ENCODE measurements at regions not wholly inside any gene's neighbourhood (a gene's known extent, or its start where the extent isn't known, plus 50 kb on each side); places are given as distances from the start of the nearest gene placed in this dataset.

DNA sequence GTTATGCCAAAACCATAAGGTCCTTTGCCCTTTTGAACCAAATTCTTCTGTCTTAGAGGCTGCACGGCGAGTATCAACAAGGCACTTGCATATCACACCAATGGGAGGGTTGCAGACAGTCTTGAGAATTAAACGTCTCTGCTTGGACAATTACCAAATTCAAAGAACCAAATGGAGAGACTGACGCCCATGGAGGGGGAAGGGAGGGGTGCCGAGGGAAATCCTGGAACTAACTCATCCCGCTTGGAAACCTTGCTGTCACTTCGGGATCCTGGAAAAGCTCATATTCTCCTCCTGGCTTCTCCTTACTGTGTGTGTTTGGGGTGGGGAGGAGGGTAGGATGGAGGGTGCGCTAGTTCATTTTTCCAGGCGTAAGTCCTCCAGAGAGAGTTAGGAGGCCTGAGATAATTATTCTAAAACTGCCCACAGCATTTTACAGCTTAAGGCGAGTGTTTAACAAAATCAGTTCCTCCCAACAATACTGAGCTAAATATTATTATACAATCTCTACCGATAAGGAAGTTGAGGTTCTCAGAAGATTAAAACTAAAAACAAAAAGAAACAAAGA, 425.1 kb downstream of the TSHZ3 start:
- Histone ChIP-seq H3K36me3 (ENCODE audit: control insufficient read depth in 3 of 3, insufficient read depth in 2 of 3, low read depth in 1 of 3, low read length in 3 of 3) (no peaks in the 10 kb centered on the region), H3K9me3 (ENCODE audit: control insufficient read depth in 2 of 2, insufficient read depth in 1 of 2, low read depth in 1 of 2, low read length in 1 of 2) (peaks cover 0 to 5% of the 10 kb centered on the region in 2 donors), H3K4me1 (ENCODE audit: control insufficient read depth in 3 of 3, insufficient read depth in 2 of 3, low read depth in 1 of 3, low read length in 2 of 3) (no peaks in the 10 kb centered on the region), H3K27me3 (ENCODE audit: control insufficient read depth in 3 of 3, insufficient read depth in 3 of 3, low read length in 3 of 3) (no peaks in the 10 kb centered on the region), H3K27ac (ENCODE audit: low read depth in 1 of 3, low read length in 2 of 3) (no peak overlapping the region), H3K4me3 (ENCODE audit: low read depth in 1 of 3, low read length in 3 of 3) (no peak overlapping the region)
- WGBS, 3 donors, result 62 to 75% (median 70%) methylated on average over 11 of the region's 11 CpGs
- FAIRE-seq, result no peak
- DNase-seq, result no peak

DNA sequence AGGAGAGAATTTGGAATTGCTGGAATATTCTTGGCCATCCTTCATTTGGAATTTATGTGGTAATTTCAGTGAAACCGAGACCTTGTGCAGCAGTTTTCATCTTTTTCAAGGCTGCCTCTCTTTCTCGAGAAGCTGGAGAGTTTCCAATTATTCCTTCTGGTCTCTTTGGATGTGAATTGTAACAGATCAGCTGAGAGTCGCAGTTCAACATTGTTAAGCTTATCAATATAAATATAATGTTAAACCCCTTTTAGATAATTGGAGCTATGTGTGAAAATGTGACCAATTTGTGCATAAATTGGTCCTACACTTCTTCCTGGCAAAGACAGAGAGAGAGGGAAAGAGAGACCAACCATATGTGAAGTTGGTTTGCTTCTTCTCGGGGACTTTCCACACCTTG, 425.6 kb downstream of the TSHZ3 start:
- no peaks in the 10 kb centered on the region for H3K4me1 ChIP-seq (ENCODE audit: control insufficient read depth in 3 of 3, insufficient read depth in 2 of 3, low read depth in 1 of 3, low read length in 2 of 3)
- H3K4me3 ChIP-seq (ENCODE audit: low read depth in 1 of 3, low read length in 3 of 3), result no peak overlapping the region
- no peak for FAIRE-seq
- H3K27ac ChIP-seq (ENCODE audit: low read depth in 1 of 3, low read length in 2 of 3), result no peak overlapping the region
- no peak for DNase-seq
- WGBS, 3 donors, result 58 to 67% (median 63%) methylated on average over 4 of the region's 4 CpGs
- H3K27me3 ChIP-seq (ENCODE audit: control insufficient read depth in 3 of 3, insufficient read depth in 3 of 3, low read length in 3 of 3), result no peaks in the 10 kb centered on the region
- peaks cover 0 to 5% of the 10 kb centered on the region in 2 donors for H3K9me3 ChIP-seq (ENCODE audit: control insufficient read depth in 2 of 2, insufficient read depth in 1 of 2, low read depth in 1 of 2, low read length in 1 of 2)
- H3K36me3 ChIP-seq (ENCODE audit: control insufficient read depth in 3 of 3, insufficient read depth in 2 of 3, low read depth in 1 of 3, low read length in 3 of 3), result no peaks in the 10 kb centered on the region

DNA sequence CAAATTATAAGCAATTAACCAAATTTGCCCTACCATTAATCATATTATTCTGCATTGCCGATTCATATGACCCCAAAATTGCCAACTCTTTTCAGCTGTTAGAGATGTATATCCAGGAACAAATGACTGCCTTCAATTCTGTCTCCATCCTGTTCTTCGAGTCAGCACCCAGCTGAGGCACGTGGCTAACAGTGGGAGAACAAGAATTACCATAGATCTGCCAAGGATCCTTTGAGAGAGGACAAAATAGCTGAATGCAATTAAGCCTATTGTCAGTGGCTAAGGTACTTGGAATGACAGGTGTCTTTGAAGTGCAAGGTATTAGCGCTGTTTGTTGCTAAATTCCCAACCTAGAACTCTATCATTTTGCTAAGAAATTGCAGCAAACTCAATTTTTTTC, 426.1 kb downstream of the TSHZ3 start:
- FAIRE-seq (no peak), DNase-seq (no peak)
- WGBS, 3 donors, result 46 to 65% (median 56%) methylated on average over 4 of the region's 4 CpGs
- Histone ChIP-seq H3K4me1 (ENCODE audit: control insufficient read depth in 3 of 3, insufficient read depth in 2 of 3, low read depth in 1 of 3, low read length in 2 of 3) (no peaks in the 10 kb centered on the region), H3K4me3 (ENCODE audit: low read depth in 1 of 3, low read length in 3 of 3) (no peak overlapping the region), H3K36me3 (ENCODE audit: control insufficient read depth in 3 of 3, insufficient read depth in 2 of 3, low read depth in 1 of 3, low read length in 3 of 3) (no peaks in the 10 kb centered on the region), H3K27ac (ENCODE audit: low read depth in 1 of 3, low read length in 2 of 3) (no peak overlapping the region), H3K9me3 (ENCODE audit: control insufficient read depth in 2 of 2, insufficient read depth in 1 of 2, low read depth in 1 of 2, low read length in 1 of 2) (no peaks in the 10 kb centered on the region), H3K27me3 (ENCODE audit: control insufficient read depth in 3 of 3, insufficient read depth in 3 of 3, low read length in 3 of 3) (no peaks in the 10 kb centered on the region)

DNA sequence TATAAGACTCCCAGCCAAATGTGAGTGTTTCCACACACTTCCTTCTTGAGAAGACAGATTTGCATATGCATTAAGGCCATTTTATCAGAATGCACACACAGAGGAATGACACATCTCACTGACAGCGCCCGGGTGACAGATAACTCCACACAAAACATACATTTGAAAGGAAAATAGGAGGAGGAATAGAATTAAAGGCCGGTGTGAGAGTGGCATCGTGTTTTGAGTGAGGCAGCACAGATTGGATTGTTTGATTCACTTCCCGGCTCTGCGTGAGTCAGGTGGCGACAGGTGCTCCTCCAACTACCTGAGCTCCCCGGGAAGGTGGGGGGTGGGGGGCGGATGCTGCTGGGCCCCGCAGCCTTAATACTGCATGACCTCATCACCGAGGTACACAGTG, 429.0 kb downstream of the TSHZ3 start:
- H3K27ac ChIP-seq (ENCODE audit: low read depth in 1 of 3, low read length in 2 of 3), result no peak overlapping the region
- no peaks in the 10 kb centered on the region for H3K9me3 ChIP-seq (ENCODE audit: control insufficient read depth in 2 of 2, insufficient read depth in 1 of 2, low read depth in 1 of 2, low read length in 1 of 2)
- no peaks in the 10 kb centered on the region for H3K27me3 ChIP-seq (ENCODE audit: control insufficient read depth in 3 of 3, insufficient read depth in 3 of 3, low read length in 3 of 3)
- no peak for FAIRE-seq
- WGBS, 3 donors, result 14 to 57% (median 35%) methylated on average over 11 of the region's 11 CpGs
- no peak overlapping the region for H3K4me3 ChIP-seq (ENCODE audit: low read depth in 1 of 3, low read length in 3 of 3)
- no peaks in the 10 kb centered on the region for H3K4me1 ChIP-seq (ENCODE audit: control insufficient read depth in 3 of 3, insufficient read depth in 2 of 3, low read depth in 1 of 3, low read length in 2 of 3)
- DNase-seq, result no peak
- H3K36me3 ChIP-seq (ENCODE audit: control insufficient read depth in 3 of 3, insufficient read depth in 2 of 3, low read depth in 1 of 3, low read length in 3 of 3), result no peaks in the 10 kb centered on the region

DNA sequence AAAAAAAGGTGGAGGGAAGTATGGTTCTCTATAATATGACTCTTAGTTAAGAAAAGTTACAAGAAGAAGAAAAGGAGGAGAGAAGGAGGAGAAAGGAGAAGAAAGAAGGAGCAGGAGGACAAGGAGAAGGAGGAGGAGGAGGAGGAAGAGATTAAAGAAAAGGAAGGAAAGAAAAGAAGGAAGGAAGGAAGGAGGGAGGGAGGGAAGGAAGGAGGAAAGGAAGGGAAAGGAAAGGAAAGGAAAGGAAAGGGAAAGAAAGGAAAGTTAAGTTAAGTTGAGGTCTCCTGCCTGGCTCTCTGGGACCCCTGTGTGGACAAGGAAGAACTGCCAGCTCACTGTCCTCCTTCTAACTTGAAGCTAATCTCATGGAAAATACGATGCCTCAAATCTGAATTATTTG, 429.5 kb downstream of the TSHZ3 start:
- no peaks in the 10 kb centered on the region for H3K27me3 ChIP-seq (ENCODE audit: control insufficient read depth in 3 of 3, insufficient read depth in 3 of 3, low read length in 3 of 3)

DNA sequence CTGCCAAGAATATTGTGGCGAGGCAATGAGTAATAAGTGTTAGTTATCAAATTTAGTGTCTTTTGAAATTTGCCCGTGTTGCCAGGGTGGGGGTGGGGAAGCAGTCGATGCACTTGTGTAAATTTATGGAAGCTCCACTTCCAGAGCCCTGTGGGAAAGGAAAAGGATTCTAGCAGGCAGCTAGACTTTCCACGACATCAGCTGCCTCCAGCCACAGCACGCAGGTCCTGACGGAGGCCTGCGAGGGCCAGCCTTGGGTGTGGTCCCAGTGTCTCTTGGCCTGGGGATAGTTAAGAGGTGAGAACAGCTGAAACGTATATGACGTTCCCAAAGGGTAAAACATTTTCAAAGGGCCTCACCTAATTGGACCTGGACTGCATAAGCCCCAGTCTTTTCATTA, 433.0 kb downstream of the TSHZ3 start:
- DNase-seq (no peak), FAIRE-seq (no peak)
- Histone ChIP-seq H3K36me3 (ENCODE audit: control insufficient read depth in 3 of 3, insufficient read depth in 2 of 3, low read depth in 1 of 3, low read length in 3 of 3) (no peaks in the 10 kb centered on the region), H3K27me3 (ENCODE audit: control insufficient read depth in 3 of 3, insufficient read depth in 3 of 3, low read length in 3 of 3) (no peaks in the 10 kb centered on the region), H3K4me3 (ENCODE audit: low read depth in 1 of 3, low read length in 3 of 3) (no peak overlapping the region), H3K4me1 (ENCODE audit: control insufficient read depth in 3 of 3, insufficient read depth in 2 of 3, low read depth in 1 of 3, low read length in 2 of 3) (no peaks in the 10 kb centered on the region), H3K27ac (ENCODE audit: low read depth in 1 of 3, low read length in 2 of 3) (no peak overlapping the region), H3K9me3 (ENCODE audit: control insufficient read depth in 2 of 2, insufficient read depth in 1 of 2, low read depth in 1 of 2, low read length in 1 of 2) (no peaks in the 10 kb centered on the region)
- 65 to 72% (median 66%) methylated on average over 9 of the region's 9 CpGs for WGBS, 3 donors

More for the DNA sequence above, 429.5 kb downstream of the TSHZ3 start:
- no peaks in the 10 kb centered on the region for H3K36me3 ChIP-seq (ENCODE audit: control insufficient read depth in 3 of 3, insufficient read depth in 2 of 3, low read depth in 1 of 3, low read length in 3 of 3)
- FAIRE-seq (no peak), DNase-seq (no peak)
- WGBS, 3 donors, result 4 to 45% (median 25%) methylated on average over 1 of the region's 1 CpG
- H3K4me1 ChIP-seq (ENCODE audit: control insufficient read depth in 3 of 3, insufficient read depth in 2 of 3, low read depth in 1 of 3, low read length in 2 of 3), result no peaks in the 10 kb centered on the region
- no peak overlapping the region for H3K27ac ChIP-seq (ENCODE audit: low read depth in 1 of 3, low read length in 2 of 3)
- no peaks in the 10 kb centered on the region for H3K9me3 ChIP-seq (ENCODE audit: control insufficient read depth in 2 of 2, insufficient read depth in 1 of 2, low read depth in 1 of 2, low read length in 1 of 2)
- H3K4me3 ChIP-seq (ENCODE audit: low read depth in 1 of 3, low read length in 3 of 3), result no peak overlapping the region

DNA sequence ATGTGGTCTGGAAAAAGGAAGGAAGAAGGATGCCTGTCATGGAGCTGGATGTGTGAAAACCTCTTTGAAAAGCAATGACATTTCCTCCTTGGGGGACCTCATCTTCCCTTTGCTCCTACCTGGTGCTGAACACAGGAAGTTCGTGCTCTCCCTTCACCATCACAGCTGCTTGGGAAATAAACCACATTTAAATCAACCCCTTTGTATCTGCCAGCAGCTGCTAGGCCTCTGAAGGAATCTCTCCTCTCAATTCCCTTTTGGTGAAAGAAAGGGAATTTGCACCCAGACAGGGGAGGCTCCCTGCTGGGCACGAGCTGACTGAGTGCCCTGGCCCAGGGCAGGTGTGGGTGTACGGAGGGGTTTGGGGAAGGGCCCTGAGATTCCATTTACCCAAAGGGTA, 437.7 kb downstream of the TSHZ3 start:
- DNase-seq (no peak), FAIRE-seq (no peak)
- no peaks in the 10 kb centered on the region for H3K36me3 ChIP-seq (ENCODE audit: control insufficient read depth in 3 of 3, insufficient read depth in 2 of 3, low read depth in 1 of 3, low read length in 3 of 3)
- H3K4me3 ChIP-seq (ENCODE audit: low read depth in 1 of 3, low read length in 3 of 3), result no peak overlapping the region
- H3K27ac ChIP-seq (ENCODE audit: low read depth in 1 of 3, low read length in 2 of 3), result no peak overlapping the region
- H3K4me1 ChIP-seq (ENCODE audit: control insufficient read depth in 3 of 3, insufficient read depth in 2 of 3, low read depth in 1 of 3, low read length in 2 of 3), result no peaks in the 10 kb centered on the region
- 43 to 57% (median 50%) methylated on average over 3 of the region's 3 CpGs for WGBS, 3 donors
- H3K27me3 ChIP-seq (ENCODE audit: control insufficient read depth in 3 of 3, insufficient read depth in 3 of 3, low read length in 3 of 3), result no peaks in the 10 kb centered on the region
- H3K9me3 ChIP-seq (ENCODE audit: control insufficient read depth in 2 of 2, insufficient read depth in 1 of 2, low read depth in 1 of 2, low read length in 1 of 2), result no peaks in the 10 kb centered on the region

DNA sequence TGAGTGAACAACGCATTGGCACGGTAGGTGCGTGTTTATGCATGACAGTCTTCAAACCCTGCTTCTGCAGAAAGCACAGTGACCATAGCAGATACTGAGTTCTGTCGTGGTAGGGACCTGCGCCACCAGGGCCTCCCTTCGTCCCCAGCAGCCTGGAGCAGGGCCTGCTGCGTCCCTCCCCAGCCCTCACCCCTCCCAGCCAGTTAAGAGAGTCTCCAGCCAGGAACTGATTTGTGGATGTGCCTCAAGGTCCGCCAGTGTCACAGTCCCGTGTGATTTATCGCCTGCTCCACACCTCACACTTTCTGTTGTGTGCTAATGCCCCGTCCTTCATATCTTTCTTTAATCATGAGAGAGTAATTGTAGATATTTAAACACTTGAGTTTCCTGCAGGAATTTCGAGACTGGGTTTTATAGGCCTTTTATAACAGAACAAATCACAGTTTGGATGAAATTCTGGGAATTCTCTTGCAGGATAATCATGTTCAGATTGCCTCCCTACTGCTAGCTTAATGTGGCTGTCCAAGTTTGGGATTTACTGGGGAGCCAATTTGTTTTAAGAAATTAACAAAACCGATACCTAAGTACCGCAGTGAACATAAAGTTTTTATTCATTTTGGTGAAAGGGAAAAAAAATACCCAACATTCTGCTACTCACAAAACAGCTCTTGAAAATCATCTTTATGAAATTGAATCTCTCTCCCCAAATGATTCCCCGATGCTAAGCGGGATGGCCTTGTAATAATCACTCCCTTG, 438.6 kb downstream of the TSHZ3 start:
- WGBS, 3 donors, result 70 to 80% (median 71%) methylated on average over 16 of the region's 16 CpGs
- H3K27me3 ChIP-seq (ENCODE audit: control insufficient read depth in 3 of 3, insufficient read depth in 3 of 3, low read length in 3 of 3), result no peaks in the 10 kb centered on the region
- DNase-seq (no peak), FAIRE-seq (no peak)
- H3K9me3 ChIP-seq (ENCODE audit: control insufficient read depth in 2 of 2, insufficient read depth in 1 of 2, low read depth in 1 of 2, low read length in 1 of 2), result no peaks in the 10 kb centered on the region
- H3K36me3 ChIP-seq (ENCODE audit: control insufficient read depth in 3 of 3, insufficient read depth in 2 of 3, low read depth in 1 of 3, low read length in 3 of 3), result no peaks in the 10 kb centered on the region
- H3K27ac ChIP-seq (ENCODE audit: low read depth in 1 of 3, low read length in 2 of 3), result no peak overlapping the region
- H3K4me3 ChIP-seq (ENCODE audit: low read depth in 1 of 3, low read length in 3 of 3), result no peak overlapping the region
- H3K4me1 ChIP-seq (ENCODE audit: control insufficient read depth in 3 of 3, insufficient read depth in 2 of 3, low read depth in 1 of 3, low read length in 2 of 3), result no peaks in the 10 kb centered on the region

DNA sequence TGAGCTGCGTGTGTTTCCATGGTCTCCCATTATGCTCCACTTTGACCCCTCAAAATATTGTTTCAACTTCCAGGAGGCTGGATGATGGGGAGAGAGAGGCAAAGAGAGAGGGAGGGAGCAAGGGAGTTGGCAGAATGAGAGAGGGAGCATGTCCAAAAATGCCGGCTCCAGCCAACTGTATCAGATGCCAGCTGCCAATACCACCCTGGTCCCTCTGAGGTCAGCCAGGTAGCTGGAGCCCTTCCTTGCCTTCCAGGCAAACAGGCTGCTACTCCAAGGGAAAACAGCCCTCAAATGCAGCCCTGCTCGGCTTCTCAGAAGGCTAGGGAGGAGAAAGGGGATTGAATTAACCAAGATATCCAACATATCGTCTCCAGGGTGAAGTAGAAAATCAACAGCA, 440.0 kb downstream of the TSHZ3 start:
- 73 to 83% (median 81%) methylated on average over 4 of the region's 4 CpGs for WGBS, 3 donors
- no peaks in the 10 kb centered on the region for H3K9me3 ChIP-seq (ENCODE audit: control insufficient read depth in 2 of 2, insufficient read depth in 1 of 2, low read depth in 1 of 2, low read length in 1 of 2)

More for the DNA sequence above, 440.0 kb downstream of the TSHZ3 start:
- no peaks in the 10 kb centered on the region for H3K36me3 ChIP-seq (ENCODE audit: control insufficient read depth in 3 of 3, insufficient read depth in 2 of 3, low read depth in 1 of 3, low read length in 3 of 3)
- H3K27me3 ChIP-seq (ENCODE audit: control insufficient read depth in 3 of 3, insufficient read depth in 3 of 3, low read length in 3 of 3), result no peaks in the 10 kb centered on the region
- FAIRE-seq (no peak), DNase-seq (no peak)
- H3K4me1 ChIP-seq (ENCODE audit: control insufficient read depth in 3 of 3, insufficient read depth in 2 of 3, low read depth in 1 of 3, low read length in 2 of 3), result no peaks in the 10 kb centered on the region
- H3K27ac ChIP-seq (ENCODE audit: low read depth in 1 of 3, low read length in 2 of 3), result no peak overlapping the region
- H3K4me3 ChIP-seq (ENCODE audit: low read depth in 1 of 3, low read length in 3 of 3), result no peak overlapping the region
